ENCODE measurements at regions not wholly inside any gene's neighbourhood (a gene's known extent, or its start where the extent isn't known, plus 50 kb on each side); places are given as distances from the start of the nearest gene placed in this dataset.

DNA sequence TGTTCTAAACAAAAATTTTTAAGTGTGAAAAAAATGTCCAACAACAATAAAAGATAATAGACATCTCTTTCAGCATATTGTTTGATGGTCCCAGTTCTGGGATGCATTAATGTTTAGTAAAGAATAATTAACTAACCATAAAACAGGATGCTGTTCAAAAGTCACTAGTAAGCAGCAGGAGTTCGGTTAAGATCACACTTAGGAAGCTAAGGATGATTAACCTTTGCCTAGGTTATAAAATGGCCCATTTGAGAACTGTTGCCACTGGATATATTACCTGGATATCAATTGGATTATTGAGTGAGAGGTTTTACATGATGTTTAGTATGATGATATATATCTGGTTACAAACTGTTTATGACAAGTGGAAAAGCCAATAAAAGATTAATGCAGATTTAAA is 171.7 kb downstream of the ATG4C start:
- no peaks in the 10 kb centered on the region for H3K36me3 ChIP-seq (ENCODE audit: insufficient read depth, insufficient read length, low read length)
- no peak overlapping the region for H3K9ac ChIP-seq (ENCODE audit: insufficient read length, low read depth)
- no peaks in the 10 kb centered on the region for H3K27me3 ChIP-seq (ENCODE audit: insufficient read depth, insufficient read length)
- DNase-seq (ENCODE audit: low read depth, low spot score), result no peak
- no peaks in the 10 kb centered on the region for H3K9me3 ChIP-seq (ENCODE audit: insufficient read depth, low read length)
- no peak for TF ChIP-seq SUZ12 (IDR thresholded peaks at IDR 0.05; ENCODE audit: extremely low read depth, insufficient read depth, insufficient read length)
- H3K4me1 ChIP-seq (ENCODE audit: insufficient read depth, insufficient read length), result no peaks in the 10 kb centered on the region
- no peak overlapping the region for H3K4me3 ChIP-seq (ENCODE audit: insufficient read length, low read depth)

DNA sequence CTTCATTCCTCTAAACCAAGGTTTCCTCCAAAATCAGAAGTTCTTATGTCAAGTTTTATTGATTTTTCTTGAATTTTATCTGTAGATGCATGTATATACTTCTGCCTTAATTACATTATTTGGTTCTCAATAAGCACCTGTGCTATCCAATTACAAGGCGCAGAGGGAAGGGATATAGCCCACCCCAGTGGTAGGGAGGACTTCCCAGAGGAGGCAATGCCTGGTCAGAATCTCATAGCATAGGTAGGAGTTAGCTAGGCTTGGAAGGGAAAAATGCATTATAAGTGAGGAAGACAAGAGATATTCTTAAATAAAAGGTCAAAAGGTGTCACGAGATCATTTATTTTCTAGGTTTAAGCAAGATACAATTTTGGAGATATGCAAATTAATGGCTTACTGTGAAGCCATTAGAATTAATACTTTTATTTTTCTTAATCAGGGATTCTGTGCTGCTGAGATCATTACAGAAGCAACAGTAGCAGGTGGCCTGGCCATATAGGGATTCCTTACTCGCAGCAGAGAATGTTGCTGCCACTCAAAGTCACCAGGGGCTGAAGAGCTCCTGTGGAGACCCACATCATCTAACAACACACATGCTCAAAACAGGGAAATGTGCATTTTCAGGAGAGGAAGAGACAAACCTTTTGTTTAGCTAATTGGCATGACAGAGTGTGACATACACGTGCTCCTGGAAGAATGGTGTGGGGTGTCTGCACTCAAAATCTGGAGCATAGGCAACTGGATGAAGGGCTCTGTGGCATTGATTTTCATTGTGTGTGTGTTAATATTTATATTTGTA is 178.3 kb downstream of the ATG4C start:
- H3K9ac ChIP-seq (ENCODE audit: insufficient read length, low read depth), result no peak overlapping the region
- TF ChIP-seq ZNF274 (IDR thresholded peaks at IDR 0.05; ENCODE audit: low read depth, low read length), result no peak
- no peak for TF ChIP-seq YY1 (IDR thresholded peaks at IDR 0.05; ENCODE audit: insufficient read depth, insufficient read length)
- no peak for TF ChIP-seq SUZ12 (IDR thresholded peaks at IDR 0.05; ENCODE audit: extremely low read depth, insufficient read depth, insufficient read length)
- no peak overlapping the region for H3K4me3 ChIP-seq (ENCODE audit: insufficient read length, low read depth)
- H3K27me3 ChIP-seq (ENCODE audit: insufficient read depth, insufficient read length), result no peaks in the 10 kb centered on the region
- H3K36me3 ChIP-seq (ENCODE audit: insufficient read depth, insufficient read length, low read length), result no peaks in the 10 kb centered on the region
- H3K9me3 ChIP-seq (ENCODE audit: insufficient read depth, low read length), result no peaks in the 10 kb centered on the region
- DNase-seq (ENCODE audit: low read depth, low spot score), result no peak
- peaks cover 3% of the 10 kb centered on the region for H3K4me1 ChIP-seq (ENCODE audit: insufficient read depth, insufficient read length)

DNA sequence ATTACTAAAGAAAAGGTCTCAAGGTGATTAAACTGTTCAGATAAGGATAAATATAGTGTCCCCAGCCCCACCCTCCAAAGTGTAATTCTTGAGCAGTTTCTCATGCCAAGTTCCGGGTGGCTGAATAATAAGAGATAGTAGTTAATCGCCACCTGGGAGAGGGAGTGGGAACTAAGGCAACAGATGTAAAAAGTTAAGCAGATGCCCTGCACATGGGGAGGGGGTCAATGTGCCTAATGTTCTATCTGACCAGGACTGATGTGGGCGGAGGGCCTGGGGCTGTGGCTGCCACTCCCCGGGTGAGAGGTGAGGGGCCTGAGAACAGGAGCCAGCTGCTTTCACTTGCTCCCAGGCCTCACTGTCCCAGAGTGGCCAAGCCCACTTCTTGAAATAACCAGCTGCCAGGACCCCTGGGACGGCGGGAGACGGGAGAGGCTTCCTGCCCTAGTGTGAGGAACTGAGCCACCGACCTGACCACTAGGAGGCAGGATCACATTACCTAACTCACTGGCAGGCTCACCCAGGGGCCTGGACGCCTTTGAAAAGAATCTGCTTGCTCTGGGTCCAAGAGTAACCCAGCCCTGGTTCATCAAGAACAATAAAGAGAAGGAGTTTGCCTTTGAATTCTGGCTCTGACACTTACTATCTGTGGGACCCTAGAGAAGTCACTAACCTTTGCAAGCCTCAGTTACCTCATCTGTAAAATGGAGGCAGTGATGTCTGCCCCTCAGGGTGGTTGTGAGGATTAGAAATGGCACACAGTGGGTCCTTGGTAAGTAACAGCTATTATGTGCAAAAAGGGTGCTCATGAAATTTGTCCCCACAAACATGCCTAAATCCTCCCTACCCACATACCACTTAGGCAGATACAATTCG is 179.2 kb downstream of the ATG4C start:
- Histone ChIP-seq H3K27me3 (ENCODE audit: insufficient read depth, insufficient read length) (no peaks in the 10 kb centered on the region), H3K4me3 (ENCODE audit: insufficient read length, low read depth) (no peak overlapping the region), H3K36me3 (ENCODE audit: insufficient read depth, insufficient read length, low read length) (no peaks in the 10 kb centered on the region), H3K4me1 (ENCODE audit: insufficient read depth, insufficient read length) (peaks cover 3% of the 10 kb centered on the region), H3K9ac (ENCODE audit: insufficient read length, low read depth) (peak overlapping the region; percentile 45), H3K9me3 (ENCODE audit: insufficient read depth, low read length) (no peaks in the 10 kb centered on the region)
- TF ChIP-seq YY1 (IDR thresholded peaks at IDR 0.05; ENCODE audit: insufficient read depth, insufficient read length) (no peak), ZNF274 (IDR thresholded peaks at IDR 0.05; ENCODE audit: low read depth, low read length) (no peak), SUZ12 (IDR thresholded peaks at IDR 0.05; ENCODE audit: extremely low read depth, insufficient read depth, insufficient read length) (no peak)
- DNase-seq (ENCODE audit: low read depth, low spot score), result peak; percentile 87

DNA sequence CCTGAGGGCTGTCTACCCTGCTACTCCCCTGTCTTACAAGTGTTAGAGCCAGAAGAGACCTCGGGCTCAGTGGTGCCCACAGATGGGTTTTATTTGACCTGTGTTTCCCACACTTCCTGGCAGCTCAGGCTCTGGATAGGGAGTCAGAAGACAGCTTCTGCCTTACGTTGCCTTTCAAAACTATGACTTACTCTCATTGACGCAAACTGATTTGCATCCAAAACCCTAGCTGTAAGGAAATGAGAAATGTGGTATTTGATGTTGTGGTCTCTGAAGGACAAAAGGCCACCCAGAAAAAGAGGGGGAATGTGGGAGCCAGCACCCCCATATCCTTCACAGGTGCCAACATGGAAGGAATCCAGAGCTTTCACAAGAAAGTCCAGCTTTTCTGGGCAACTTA is 180.2 kb downstream of the ATG4C start:
- TF ChIP-seq ZNF274 (IDR thresholded peaks at IDR 0.05; ENCODE audit: low read depth, low read length), result no peak
- no peak for TF ChIP-seq SUZ12 (IDR thresholded peaks at IDR 0.05; ENCODE audit: extremely low read depth, insufficient read depth, insufficient read length)
- TF ChIP-seq YY1 (IDR thresholded peaks at IDR 0.05; ENCODE audit: insufficient read depth, insufficient read length), result no peak

DNA sequence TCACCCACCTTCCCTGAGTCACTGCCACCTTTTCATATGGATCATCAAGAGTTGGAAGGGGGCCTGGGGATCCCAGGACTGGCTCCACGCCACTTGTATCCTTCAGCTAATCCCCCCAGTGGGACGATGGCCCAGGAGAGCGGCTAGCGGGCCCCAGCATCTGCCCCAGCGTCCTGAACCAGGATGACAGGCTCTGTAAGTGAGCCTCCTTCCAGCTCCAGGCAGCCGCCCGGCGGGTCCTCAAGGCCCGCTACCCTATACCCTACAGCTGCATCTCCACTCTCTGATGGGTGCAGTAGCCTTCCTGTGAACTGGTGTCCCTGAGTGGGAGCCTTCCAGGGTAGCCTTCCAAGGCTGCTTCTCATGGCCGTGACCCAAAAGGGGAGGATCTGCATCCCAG is 183.1 kb downstream of the ATG4C start:
- Histone ChIP-seq H3K27me3 (ENCODE audit: insufficient read depth, insufficient read length) (no peaks in the 10 kb centered on the region), H3K4me3 (ENCODE audit: insufficient read length, low read depth) (no peak overlapping the region), H3K9ac (ENCODE audit: insufficient read length, low read depth) (no peak overlapping the region), H3K9me3 (ENCODE audit: insufficient read depth, low read length) (no peaks in the 10 kb centered on the region), H3K36me3 (ENCODE audit: insufficient read depth, insufficient read length, low read length) (no peaks in the 10 kb centered on the region), H3K4me1 (ENCODE audit: insufficient read depth, insufficient read length) (peaks cover 3% of the 10 kb centered on the region)
- DNase-seq (ENCODE audit: low read depth, low spot score), result no peak
- TF ChIP-seq SUZ12 (IDR thresholded peaks at IDR 0.05; ENCODE audit: extremely low read depth, insufficient read depth, insufficient read length), result no peak
- TF ChIP-seq ZNF274 (IDR thresholded peaks at IDR 0.05; ENCODE audit: low read depth, low read length), result no peak
- TF ChIP-seq YY1 (IDR thresholded peaks at IDR 0.05; ENCODE audit: insufficient read depth, insufficient read length), result no peak

More for the DNA sequence above, 180.2 kb downstream of the ATG4C start:
- no peak for DNase-seq (ENCODE audit: low read depth, low spot score)
- Histone ChIP-seq H3K9me3 (ENCODE audit: insufficient read depth, low read length) (no peaks in the 10 kb centered on the region), H3K4me3 (ENCODE audit: insufficient read length, low read depth) (no peak overlapping the region), H3K36me3 (ENCODE audit: insufficient read depth, insufficient read length, low read length) (no peaks in the 10 kb centered on the region), H3K4me1 (ENCODE audit: insufficient read depth, insufficient read length) (peaks cover 3% of the 10 kb centered on the region), H3K9ac (ENCODE audit: insufficient read length, low read depth) (no peak overlapping the region), H3K27me3 (ENCODE audit: insufficient read depth, insufficient read length) (no peaks in the 10 kb centered on the region)

DNA sequence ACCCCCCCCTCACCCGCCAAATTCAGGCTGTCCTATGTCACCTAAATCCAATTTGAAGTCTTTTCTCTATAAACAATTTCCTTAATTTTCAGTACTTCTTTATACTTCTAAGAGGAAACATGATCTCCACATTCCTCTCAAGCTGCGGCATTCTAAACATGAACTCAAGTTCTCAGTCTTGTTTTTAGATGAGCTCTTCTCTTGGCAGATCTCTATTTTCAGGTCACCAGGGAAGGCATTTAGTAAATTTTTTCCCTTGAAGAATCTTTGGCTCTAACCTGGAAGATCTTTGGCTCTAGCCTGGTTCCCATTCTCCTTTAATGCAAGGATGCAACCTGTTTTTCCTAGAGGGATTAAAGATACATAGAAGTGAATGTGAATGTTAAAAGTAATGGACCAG is 193.4 kb downstream of the ATG4C start:
- Histone ChIP-seq H3K9me3 (ENCODE audit: insufficient read depth, low read length) (no peaks in the 10 kb centered on the region), H3K4me1 (ENCODE audit: insufficient read depth, insufficient read length) (no peaks in the 10 kb centered on the region), H3K4me3 (ENCODE audit: insufficient read length, low read depth) (no peak overlapping the region), H3K9ac (ENCODE audit: insufficient read length, low read depth) (no peak overlapping the region), H3K36me3 (ENCODE audit: insufficient read depth, insufficient read length, low read length) (no peaks in the 10 kb centered on the region), H3K27me3 (ENCODE audit: insufficient read depth, insufficient read length) (no peaks in the 10 kb centered on the region)
- DNase-seq (ENCODE audit: low read depth, low spot score), result no peak
- TF ChIP-seq SUZ12 (IDR thresholded peaks at IDR 0.05; ENCODE audit: extremely low read depth, insufficient read depth, insufficient read length) (no peak), YY1 (IDR thresholded peaks at IDR 0.05; ENCODE audit: insufficient read depth, insufficient read length) (no peak), ZNF274 (IDR thresholded peaks at IDR 0.05; ENCODE audit: low read depth, low read length) (no peak)

DNA sequence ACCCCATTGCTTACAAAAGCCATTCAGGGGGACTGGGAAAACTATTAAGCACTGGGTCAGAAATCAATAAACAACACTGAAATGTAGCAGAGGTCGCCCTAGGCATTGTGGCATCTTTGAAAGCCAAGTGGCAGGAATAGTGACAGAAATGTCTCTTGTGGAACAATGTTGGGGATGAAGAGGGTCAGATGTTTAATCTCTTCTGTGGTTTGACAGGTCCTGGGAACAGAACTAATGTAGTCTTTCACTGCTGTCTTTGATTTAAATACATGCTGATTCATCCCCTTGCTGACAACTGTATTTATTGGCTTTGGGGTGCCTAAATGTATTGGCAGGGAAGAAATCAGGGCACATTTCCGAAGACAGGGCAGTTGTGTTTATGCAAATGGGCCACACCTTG is 194.8 kb downstream of the ATG4C start:
- Histone ChIP-seq H3K4me3 (ENCODE audit: insufficient read length, low read depth) (no peak overlapping the region), H3K36me3 (ENCODE audit: insufficient read depth, insufficient read length, low read length) (no peaks in the 10 kb centered on the region), H3K9ac (ENCODE audit: insufficient read length, low read depth) (no peak overlapping the region), H3K9me3 (ENCODE audit: insufficient read depth, low read length) (no peaks in the 10 kb centered on the region), H3K4me1 (ENCODE audit: insufficient read depth, insufficient read length) (no peaks in the 10 kb centered on the region), H3K27me3 (ENCODE audit: insufficient read depth, insufficient read length) (no peaks in the 10 kb centered on the region)
- DNase-seq (ENCODE audit: low read depth, low spot score), result no peak
- TF ChIP-seq ZNF274 (IDR thresholded peaks at IDR 0.05; ENCODE audit: low read depth, low read length) (no peak), YY1 (IDR thresholded peaks at IDR 0.05; ENCODE audit: insufficient read depth, insufficient read length) (no peak), SUZ12 (IDR thresholded peaks at IDR 0.05; ENCODE audit: extremely low read depth, insufficient read depth, insufficient read length) (no peak)

All from NT2/D1 (cell line).